GM12878 (cell line): ENCODE measurements at regions not wholly inside any gene's neighbourhood (a gene's known extent, or its start where the extent isn't known, plus 50 kb on each side); places are given as distances from the start of the nearest gene placed in this dataset.

ENCODE experiments used
- ATAC-seq: fragments of 200-7000 bp; cut with Tn5 transposase; 3 replicates; pipeline ENCODE4 v1.9.1; 2020; ENCODE audit warnings: mild to moderate bottlenecking, moderate library complexity
- BruUV-seq: library from RNA; stranded (reverse); fragments of 400-500 nt; replicated peaks from 2 replicates; lab custom pipeline; 2021; lab: Mats Ljungman, UMichigan
- CTCF ChIA-PET: fragments of 300-600 bp; sonication (Branson Sonifier 250); formaldehyde crosslinking; extraction: SDS; loops from one replicate; lab custom pipeline; 2021; ENCODE audit warnings: inconsistent platforms; lab: Yijun Ruan, JAX
- POLR2A ChIA-PET: fragments of 350-600 bp; formaldehyde crosslinking; extraction: SDS; loops from one replicate; lab custom pipeline; 2021; ENCODE audit warnings: inconsistent platforms; lab: Charles Lee
- RAD21 ChIA-PET: fragments of 300-600 bp; sonication (Branson Sonifier 250); formaldehyde crosslinking; loops from one replicate; lab custom pipeline; 2023; ENCODE audit warnings: antibody characterized with exemption; ENCODE audit not compliant: unreplicated experiment; lab: Charles Lee
- SMC1A ChIA-PET: fragments of 300-600 bp; sonication (Branson Sonifier 250); formaldehyde crosslinking; loops from one replicate; lab custom pipeline; 2023; ENCODE audit not compliant: unreplicated experiment, uncharacterized antibody; lab: Charles Lee
- DNase-seq: peaks from one replicate; pipeline ENCODE4 v3.0.0-alpha.2; 2011; ENCODE audit warnings: low read depth, low spot score
- FAIRE-seq: peaks from 3 replicates; lab custom pipeline; 2011; peaks lifted over from hg19 to GRCh38; lab: Jason Lieb, UNC
- H2AFZ ChIP-seq: 2 replicates; pipeline ENCODE4 v1.6.0; 2011; ENCODE audit warnings: low read depth, low read length, control low read depth; ENCODE audit not compliant: control insufficient read depth
- H3K27ac ChIP-seq: 2 replicates; pipeline ENCODE4 v1.5.1; 2011; ENCODE audit warnings: control low read depth; ENCODE audit not compliant: control insufficient read depth, insufficient read depth
- H3K27me3 ChIP-seq, 2 experiments: replicated peaks in 1 of 2; 2 replicates each; pipeline versions ENCODE4 v1.6.0 to v1.6.1; 2011; ENCODE audit warnings: low read length in 1 of 2; ENCODE audit not compliant: control insufficient read depth in 2 of 2, insufficient read depth in 2 of 2
- H3K36me3 ChIP-seq, 2 experiments: 2 replicates each; pipeline ENCODE4 v1.5.1; 2011; ENCODE audit warnings: low read length in 1 of 2; ENCODE audit not compliant: control insufficient read depth in 2 of 2, insufficient read depth in 2 of 2
- H3K4me1 ChIP-seq: 2 replicates; pipeline ENCODE4 v1.6.1; 2011; ENCODE audit warnings: mild to moderate bottlenecking, low read length, moderate library complexity, mixed read lengths; ENCODE audit not compliant: control insufficient read depth, insufficient read depth
- H3K4me2 ChIP-seq: 2 replicates; pipeline ENCODE4 v1.6.0; 2011; ENCODE audit warnings: control low read depth; ENCODE audit not compliant: control insufficient read depth, insufficient read depth
- H3K4me3 ChIP-seq: fragments of 200-600 bp; sonication (generic); 2 replicates; pipeline ENCODE4 v1.5.1; 2016
- H3K79me2 ChIP-seq: 2 replicates; pipeline ENCODE4 v1.6.0; 2011; ENCODE audit warnings: low read length; ENCODE audit not compliant: control insufficient read depth, insufficient read depth
- H3K9ac ChIP-seq: 2 replicates; pipeline ENCODE4 v1.8.0; 2011; ENCODE audit warnings: low read length, control low read depth, mixed read lengths; ENCODE audit not compliant: control insufficient read depth, insufficient read depth
- H3K9me3 ChIP-seq: replicated peaks from 3 replicates; pipeline ENCODE4 v1.5.1; 2011; ENCODE audit warnings: mild to moderate bottlenecking, low read length; ENCODE audit not compliant: control insufficient read depth, insufficient read depth
- H4K20me1 ChIP-seq: 2 replicates; pipeline ENCODE4 v1.6.0; 2011; ENCODE audit not compliant: control insufficient read depth, insufficient read depth
- CEBPB ChIP-seq, 2 experiments: fragments of 150-350 bp in 1 of 2; IDR thresholded peaks; 2 replicates each; pipeline ENCODE4 v1.6.1; 2012 to 2014; ENCODE audit warnings: low read depth in 2 of 2, low read length in 2 of 2, borderline replicate concordance in 1 of 2, inconsistent platforms in 1 of 2
- CHD1 ChIP-seq: IDR thresholded peaks from 2 replicates; pipeline ENCODE4 v1.6.1; 2012; ENCODE audit warnings: low read depth, low read length, improper control_type of control experiment
- EZH2 ChIP-seq: IDR thresholded peaks from 2 replicates; pipeline ENCODE4 v1.6.1; 2012; ENCODE audit warnings: low read depth, mild to moderate bottlenecking, control low read depth, inconsistent platforms, low read length, borderline replicate concordance; ENCODE audit not compliant: control insufficient read depth
- IRF5 ChIP-seq: fragments of 450-650 bp; IDR thresholded peaks from 2 replicates; pipeline ENCODE4 v1.6.1; 2017; ENCODE audit warnings: borderline replicate concordance
- MAX ChIP-seq: IDR thresholded peaks from 2 replicates; pipeline ENCODE4 v1.6.1; 2012; ENCODE audit warnings: low read depth, low read length, improper control_type of control experiment
- MEF2B ChIP-seq: fragments of 450-650 bp; IDR thresholded peaks from 2 replicates; pipeline ENCODE4 v1.6.1; 2018; ENCODE audit warnings: mild to moderate bottlenecking, moderate library complexity; ENCODE audit not compliant: partially characterized antibody, poor library complexity, severe bottlenecking
- MLLT1 ChIP-seq: fragments of 450-650 bp; IDR thresholded peaks from 2 replicates; pipeline ENCODE4 v1.6.1; 2016; ENCODE audit warnings: mild to moderate bottlenecking
- MTA2 ChIP-seq: fragments of 450-650 bp; IDR thresholded peaks from 2 replicates; pipeline ENCODE4 v1.6.1; 2016; ENCODE audit warnings: low read depth, mild to moderate bottlenecking, moderate library complexity
- MXI1 ChIP-seq: fragments of 150-350 bp; IDR thresholded peaks from 2 replicates; pipeline ENCODE4 v1.6.1; 2011; ENCODE audit warnings: low read depth, mild to moderate bottlenecking, inconsistent platforms, low read length, improper control_type of control experiment
- MYC ChIP-seq: IDR thresholded peaks from 2 replicates; pipeline ENCODE4 v1.6.1; 2011; ENCODE audit warnings: mild to moderate bottlenecking, low read length, moderate library complexity, inconsistent platforms; ENCODE audit not compliant: insufficient read depth, insufficient replicate concordance, insufficient read length, severe bottlenecking
- NFIC ChIP-seq: IDR thresholded peaks from 2 replicates; pipeline ENCODE4 v1.6.1; 2012; ENCODE audit warnings: low read depth, mild to moderate bottlenecking, inconsistent platforms, low read length, moderate library complexity
- PAX5 ChIP-seq: IDR thresholded peaks from 2 replicates; pipeline ENCODE4 v1.6.1; 2011; ENCODE audit warnings: low read depth, low read length, borderline replicate concordance
- PML ChIP-seq: IDR thresholded peaks from 2 replicates; pipeline ENCODE4 v1.6.1; 2012; ENCODE audit warnings: low read length, inconsistent platforms
- REST ChIP-seq: IDR thresholded peaks from 2 replicates; pipeline ENCODE4 v1.6.1; 2012; ENCODE audit warnings: mild to moderate bottlenecking, low read depth, low read length
- TARDBP ChIP-seq: IDR thresholded peaks from 2 replicates; pipeline ENCODE4 v1.6.1; 2016; ENCODE audit warnings: borderline replicate concordance
- TCF12 ChIP-seq: IDR thresholded peaks from 2 replicates; pipeline ENCODE4 v1.6.1; 2011; ENCODE audit warnings: low read depth, mild to moderate bottlenecking, low read length
- ZBED1 ChIP-seq: IDR thresholded peaks from 2 replicates; pipeline ENCODE4 v1.6.1; 2016; ENCODE audit warnings: borderline replicate concordance
- WGBS: methylation state at CpG from one replicate; pipeline ENCODE4 v1.1.6; 2016; ENCODE audit warnings: low lambda C conversion rate; ENCODE audit not compliant: insufficient replicate concordance, insufficient coverage; ENCODE audit errors: missing lambda C conversion rate; 5-methylcytosine and 5-hydroxymethylcytosine counted together
- in situ Hi-C: fragments of 300-500 bp; cut with MboI; formaldehyde crosslinking; loops from 9 replicates; pipeline ENCODE4 v1.14.3; 2018; ENCODE audit warnings: mixed read lengths
- intact Hi-C: fragments of 100-400 bp; cut with micrococcal nuclease; formaldehyde crosslinking; loops from one replicate; pipeline ENCODE4 v1.14.2; 2022; ENCODE audit not compliant: unreplicated experiment

GRCh38 chr5:34490506-34491250, 165.4 kb upstream of the RAI14 start (continued):
- TF ChIP-seq MYC (no peak), IRF5 (no peak), EZH2 (no peak), CEBPB (IDR thresholded peaks at IDR 0.05; ENCODE audit: borderline replicate concordance in 1 of 2, low read depth in 2 of 2, low read length in 2 of 2) (no peak), MAX (no peak), NFIC (no peak)
- TF ChIP-seq, all 136 proteins: peak for 0

- no peaks in the 10 kb centered on the region; a peak in 1 of 4 replicates for H3K27me3 ChIP-seq
- no peak for FAIRE-seq
- in situ Hi-C loops (loop anchor here (25.0 kb wide), 1 partner anchor 421 kb away; the partner anchor contains the start of genes BRIX1 and RAD1), intact Hi-C loops (no loop called here)
- no peak overlapping the region for H3K9ac ChIP-seq
- ChIA-PET POLR2A (no interaction called here), RAD21 (no interaction called here), CTCF (no interaction called here), SMC1A (interaction anchor here (1.2 kb wide), 1 partner anchor 16 kb away, joined by 3 read pairs; no protein-coding TSS in a partner anchor)
- no peak overlapping the region for H3K27ac ChIP-seq
- peaks cover 20% of the 10 kb centered on the region for H3K4me1 ChIP-seq
- no peak overlapping the region for H2AFZ ChIP-seq
- BruUV-seq, result no TSS peak
- no peaks in the 10 kb centered on the region for H4K20me1 ChIP-seq
- no peak overlapping the region for H3K4me2 ChIP-seq
- ATAC-seq, result no peak
- H3K79me2 ChIP-seq, result no peaks in the 10 kb centered on the region
- no peaks in the 10 kb centered on the region; the same call in 1 of the 3 replicates for H3K9me3 ChIP-seq
- no peak for DNase-seq
- no peak overlapping the region for H3K4me3 ChIP-seq
- no peaks in the 10 kb centered on the region for H3K36me3 ChIP-seq
- WGBS, result 50% methylated on average over 6 of the region's 6 CpGs
- no peak for TF ChIP-seq REST
- no peak for TF ChIP-seq MXI1
- TF ChIP-seq ZBED1, result no peak
- no peak for TF ChIP-seq MTA2
- no peak for TF ChIP-seq PAX5
- TF ChIP-seq TARDBP, result no peak
- TF ChIP-seq MEF2B, result no peak
- no peak for TF ChIP-seq MLLT1
- no peak for TF ChIP-seq CHD1
- TF ChIP-seq PML, result no peak
- no peak for TF ChIP-seq TCF12
These were observed 164.9 kb upstream of the RAI14 start for GRCh38 chr5:34491251-34491620.
